ENCODE measurements at regions not wholly inside any gene's neighbourhood (a gene's known extent, or its start where the extent isn't known, plus 50 kb on each side); places are given as distances from the start of the nearest gene placed in this dataset.

DNA sequence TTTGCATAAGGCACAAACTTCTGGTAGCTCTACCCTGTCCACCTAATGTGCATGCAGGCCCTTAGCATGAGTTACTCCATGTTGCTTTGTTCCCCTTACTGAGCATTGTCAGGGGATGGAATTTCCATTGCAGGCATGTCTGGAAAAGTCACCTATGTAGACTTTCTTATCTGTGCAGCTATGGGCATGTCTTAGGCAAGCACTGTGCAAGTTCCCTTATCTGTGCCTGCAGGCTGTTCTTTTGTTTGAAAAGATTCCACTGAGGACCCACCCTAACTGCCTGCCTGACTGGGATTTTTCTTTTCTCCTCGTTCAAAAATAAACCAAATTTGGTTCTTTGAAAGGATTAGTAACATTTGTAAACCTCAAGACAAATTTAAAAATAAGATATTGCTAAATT, 587.0 kb downstream of the CDH18 start (continued):
- TF ChIP-seq, protein P1, sequence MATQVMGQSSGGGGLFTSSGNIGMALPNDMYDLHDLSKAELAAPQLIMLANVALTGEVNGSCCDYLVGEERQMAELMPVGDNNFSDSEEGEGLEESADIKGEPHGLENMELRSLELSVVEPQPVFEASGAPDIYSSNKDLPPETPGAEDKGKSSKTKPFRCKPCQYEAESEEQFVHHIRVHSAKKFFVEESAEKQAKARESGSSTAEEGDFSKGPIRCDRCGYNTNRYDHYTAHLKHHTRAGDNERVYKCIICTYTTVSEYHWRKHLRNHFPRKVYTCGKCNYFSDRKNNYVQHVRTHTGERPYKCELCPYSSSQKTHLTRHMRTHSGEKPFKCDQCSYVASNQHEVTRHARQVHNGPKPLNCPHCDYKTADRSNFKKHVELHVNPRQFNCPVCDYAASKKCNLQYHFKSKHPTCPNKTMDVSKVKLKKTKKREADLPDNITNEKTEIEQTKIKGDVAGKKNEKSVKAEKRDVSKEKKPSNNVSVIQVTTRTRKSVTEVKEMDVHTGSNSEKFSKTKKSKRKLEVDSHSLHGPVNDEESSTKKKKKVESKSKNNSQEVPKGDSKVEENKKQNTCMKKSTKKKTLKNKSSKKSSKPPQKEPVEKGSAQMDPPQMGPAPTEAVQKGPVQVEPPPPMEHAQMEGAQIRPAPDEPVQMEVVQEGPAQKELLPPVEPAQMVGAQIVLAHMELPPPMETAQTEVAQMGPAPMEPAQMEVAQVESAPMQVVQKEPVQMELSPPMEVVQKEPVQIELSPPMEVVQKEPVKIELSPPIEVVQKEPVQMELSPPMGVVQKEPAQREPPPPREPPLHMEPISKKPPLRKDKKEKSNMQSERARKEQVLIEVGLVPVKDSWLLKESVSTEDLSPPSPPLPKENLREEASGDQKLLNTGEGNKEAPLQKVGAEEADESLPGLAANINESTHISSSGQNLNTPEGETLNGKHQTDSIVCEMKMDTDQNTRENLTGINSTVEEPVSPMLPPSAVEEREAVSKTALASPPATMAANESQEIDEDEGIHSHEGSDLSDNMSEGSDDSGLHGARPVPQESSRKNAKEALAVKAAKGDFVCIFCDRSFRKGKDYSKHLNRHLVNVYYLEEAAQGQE (IDR thresholded peaks at IDR 0.05; ENCODE audit: unreplicated experiment): no peak
- TF ChIP-seq, protein P2, sequence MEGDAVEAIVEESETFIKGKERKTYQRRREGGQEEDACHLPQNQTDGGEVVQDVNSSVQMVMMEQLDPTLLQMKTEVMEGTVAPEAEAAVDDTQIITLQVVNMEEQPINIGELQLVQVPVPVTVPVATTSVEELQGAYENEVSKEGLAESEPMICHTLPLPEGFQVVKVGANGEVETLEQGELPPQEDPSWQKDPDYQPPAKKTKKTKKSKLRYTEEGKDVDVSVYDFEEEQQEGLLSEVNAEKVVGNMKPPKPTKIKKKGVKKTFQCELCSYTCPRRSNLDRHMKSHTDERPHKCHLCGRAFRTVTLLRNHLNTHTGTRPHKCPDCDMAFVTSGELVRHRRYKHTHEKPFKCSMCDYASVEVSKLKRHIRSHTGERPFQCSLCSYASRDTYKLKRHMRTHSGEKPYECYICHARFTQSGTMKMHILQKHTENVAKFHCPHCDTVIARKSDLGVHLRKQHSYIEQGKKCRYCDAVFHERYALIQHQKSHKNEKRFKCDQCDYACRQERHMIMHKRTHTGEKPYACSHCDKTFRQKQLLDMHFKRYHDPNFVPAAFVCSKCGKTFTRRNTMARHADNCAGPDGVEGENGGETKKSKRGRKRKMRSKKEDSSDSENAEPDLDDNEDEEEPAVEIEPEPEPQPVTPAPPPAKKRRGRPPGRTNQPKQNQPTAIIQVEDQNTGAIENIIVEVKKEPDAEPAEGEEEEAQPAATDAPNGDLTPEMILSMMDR (conservative IDR thresholded peaks at IDR 0.05; ENCODE audit: low read depth in 2 of 2): no peak
- TF ChIP-seq NANOG (IDR thresholded peaks at IDR 0.05; ENCODE audit: borderline replicate concordance) (no peak), POLR2AphosphoS5 (IDR thresholded peaks at IDR 0.05; ENCODE audit: low read depth) (no peak), STAT1 (IDR thresholded peaks at IDR 0.05; ENCODE audit: unreplicated experiment) (no peak), JUNB (IDR thresholded peaks at IDR 0.05; ENCODE audit: unreplicated experiment) (no peak)

DNA sequence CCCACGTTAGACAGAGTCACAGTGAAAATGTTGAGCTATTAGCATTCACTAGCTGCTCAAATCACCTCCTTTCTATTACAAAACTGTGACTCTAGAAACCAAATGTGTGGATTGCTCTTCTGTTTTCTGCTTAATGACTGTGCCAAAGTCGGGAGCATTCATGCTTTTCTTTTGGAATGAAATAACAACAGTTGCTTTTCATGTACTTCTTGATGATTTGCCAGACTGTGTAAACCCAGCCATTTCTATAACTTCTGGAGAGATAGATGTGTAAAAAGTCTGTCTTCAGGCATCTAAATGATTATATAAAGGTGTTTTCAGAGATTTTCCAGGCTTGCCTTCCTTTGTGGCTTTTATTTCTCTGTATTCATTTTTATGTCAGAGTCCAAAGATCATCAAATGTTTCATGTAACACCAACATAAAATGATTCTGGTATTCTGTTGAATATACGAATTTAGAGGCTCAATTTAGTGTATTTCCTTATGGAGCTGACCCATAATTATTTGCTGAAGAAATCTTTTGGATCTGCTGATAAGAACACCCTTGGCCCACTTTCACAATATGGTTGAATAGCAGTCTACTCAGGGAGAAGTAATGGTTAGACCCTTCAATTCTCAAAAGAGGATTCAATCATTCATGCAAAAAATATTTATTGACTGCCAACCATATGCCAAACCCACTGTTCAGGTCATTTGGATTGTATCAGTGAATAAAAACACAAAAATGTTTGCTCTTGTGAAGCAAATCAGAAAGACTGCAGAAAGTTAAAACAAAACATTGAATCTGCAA, 581.2 kb downstream of the CDH18 start:
- peaks cover 8% of the 10 kb centered on the region for H3K4me1 Mint-ChIP-seq
- H3F3A ChIP-seq (replicated peaks; ENCODE audit: low read depth): no peaks in the 10 kb centered on the region
- DNase-seq (ENCODE audit: low spot score) (no peak), ATAC-seq (no peak)
- no peak overlapping the region for H3K4me3 Mint-ChIP-seq
- peak overlapping the region; percentile 4; the same call in 1 of the 2 replicates for H2AFZ ChIP-seq
- H3K9me3 Mint-ChIP-seq: peaks cover 8% of the 10 kb centered on the region; the same call in 2 of the 3 replicates
- no peak overlapping the region for H3K27ac Mint-ChIP-seq
- no peaks in the 10 kb centered on the region for H3K36me3 ChIP-seq (ENCODE audit: insufficient read depth)
- H3K4me2 ChIP-seq: no peak overlapping the region
- H3K4me1 ChIP-seq (ENCODE audit: insufficient read depth): peaks cover 4% of the 10 kb centered on the region; the same call in 1 of the 2 replicates
- H4K20me1 ChIP-seq (replicated peaks; ENCODE audit: insufficient read depth): no peaks in the 10 kb centered on the region
- peaks cover 5% of the 10 kb centered on the region; the same call in 1 of the 2 replicates for H3K9me2 ChIP-seq (ENCODE audit: insufficient read depth)
- no peak for TF ChIP-seq JUNB (IDR thresholded peaks at IDR 0.05; ENCODE audit: unreplicated experiment)
- TF ChIP-seq CREB1 (CRISPR knock-in tag; IDR thresholded peaks at IDR 0.05; ENCODE audit: low read depth): no peak
- TF ChIP-seq NANOG (IDR thresholded peaks at IDR 0.05; ENCODE audit: borderline replicate concordance): no peak
- TF ChIP-seq EZH2phosphoT487 (IDR thresholded peaks at IDR 0.05; ENCODE audit: unreplicated experiment): no peak
- TF ChIP-seq, protein P1 (IDR thresholded peaks at IDR 0.05; ENCODE audit: unreplicated experiment): no peak
- no peak for TF ChIP-seq ZNF114 (CRISPR knock-in tag; IDR thresholded peaks at IDR 0.05)
- no peak for TF ChIP-seq EZH2 (IDR thresholded peaks at IDR 0.05; ENCODE audit: low read depth, unreplicated experiment)
- TF ChIP-seq STAT1 (IDR thresholded peaks at IDR 0.05; ENCODE audit: unreplicated experiment): no peak
- no peak for TF ChIP-seq ZNF331 (CRISPR knock-in tag; IDR thresholded peaks at IDR 0.05; ENCODE audit: low read depth)
- TF ChIP-seq, protein P2 (conservative IDR thresholded peaks at IDR 0.05; ENCODE audit: low read depth in 2 of 2): no peak
- no peaks in the 10 kb centered on the region for H3K27me3 ChIP-seq (ENCODE audit: insufficient read depth)
- H3K27ac ChIP-seq (ENCODE audit: low read depth): no peak overlapping the region
- H3K36me3 Mint-ChIP-seq (ENCODE audit: low read depth): peaks cover 8% of the 10 kb centered on the region; the same call in 2 of the 3 replicates
- no peak overlapping the region for H3K4me3 ChIP-seq
- no peaks in the 10 kb centered on the region for H3K79me2 ChIP-seq (replicated peaks; ENCODE audit: insufficient read depth)
- H3K27me3 Mint-ChIP-seq (ENCODE audit: insufficient read depth, low read depth, poor library complexity): no peaks in the 10 kb centered on the region
